Panc1 (cell line): ENCODE measurements at regions not wholly inside any gene's neighbourhood (a gene's known extent, or its start where the extent isn't known, plus 50 kb on each side); places are given as distances from the start of the nearest gene placed in this dataset.

Experiments used
- ATAC-seq: fragments of 200-7000 bp; cut with Tn5 transposase; 2 replicates; pipeline ENCODE4 v1.9.1; 2020; ENCODE audit warnings: mild to moderate bottlenecking, moderate library complexity
- BruUV-seq: library from RNA; stranded (reverse); fragments of 400-500 nt; replicated peaks from 2 replicates; lab custom pipeline; 2021; lab: Mats Ljungman, UMichigan
- CTCF ChIA-PET: fragments of 300-600 bp; sonication (Branson Sonifier 250); formaldehyde crosslinking; loops from one replicate; lab custom pipeline; 2022; ENCODE audit warnings: antibody characterized with exemption; lab: Charles Lee
- POLR2A ChIA-PET: fragments of 300-600 bp; sonication (Branson Sonifier 250); formaldehyde crosslinking; loops from one replicate; lab custom pipeline; 2022; ENCODE audit warnings: antibody characterized with exemption; lab: Charles Lee
- DNase-seq: peaks from one replicate; pipeline ENCODE4 v3.0.0-alpha.2; 2010; ENCODE audit warnings: low read depth, low spot score
- H3K27ac ChIP-seq: 2 replicates; pipeline ENCODE4 v1.5.1; 2011; ENCODE audit warnings: mild to moderate bottlenecking, low read length, inconsistent platforms
- H3K27me3 ChIP-seq: fragments of 200-500 bp; sonication (Bioruptor generic); 2 replicates; pipeline ENCODE4 v1.6.0; 2014; ENCODE audit warnings: low read length, inconsistent platforms; ENCODE audit not compliant: control insufficient read depth, insufficient read depth
- H3K36me3 ChIP-seq: fragments of 200-500 bp; sonication (Bioruptor generic); 2 replicates; pipeline ENCODE4 v1.5.1; 2014; ENCODE audit warnings: inconsistent platforms, mild to moderate bottlenecking, low read length, moderate library complexity; ENCODE audit not compliant: control insufficient read depth, insufficient read depth
- H3K4me1 ChIP-seq: 2 replicates; pipeline ENCODE4 v1.5.1; 2011; ENCODE audit warnings: inconsistent platforms, mild to moderate bottlenecking, low read length, moderate library complexity; ENCODE audit not compliant: control insufficient read depth, insufficient read depth
- H3K4me3 ChIP-seq, 2 experiments: 2 replicates each; pipeline ENCODE4 v1.5.1; 2011 to 2012; ENCODE audit warnings: low read depth in 2 of 2, low read length in 2 of 2, mild to moderate bottlenecking in 2 of 2, inconsistent platforms in 1 of 2, moderate library complexity in 1 of 2
- H3K9me3 ChIP-seq: fragments of 200-500 bp; sonication (Bioruptor generic); 2 replicates; pipeline ENCODE4 v1.5.1; 2014; ENCODE audit warnings: low read depth, mild to moderate bottlenecking, inconsistent platforms, low read length, moderate library complexity; ENCODE audit not compliant: control insufficient read depth, insufficient read depth
- POLR2AphosphoS5 ChIP-seq: IDR thresholded peaks from 2 replicates; pipeline ENCODE4 v1.6.1; 2012; ENCODE audit warnings: mild to moderate bottlenecking, low read depth, low read length, moderate library complexity
- SIN3A ChIP-seq: IDR thresholded peaks from 2 replicates; pipeline ENCODE4 v1.6.1; 2012; ENCODE audit warnings: low read depth, mild to moderate bottlenecking, low read length, moderate library complexity, borderline replicate concordance; ENCODE audit not compliant: insufficient read depth
- TCF7L2 ChIP-seq: IDR thresholded peaks from 2 replicates; pipeline ENCODE4 v1.6.1; 2011; ENCODE audit warnings: mild to moderate bottlenecking, low read depth, low read length, inconsistent platforms
- in situ Hi-C: cut with HindIII; loops from 2 replicates; pipeline ENCODE4 v1.10.0; 2016; ENCODE audit warnings: low sequenced_read_pairs, low pct_unique_long_range_greater_than_20kb
- intact Hi-C: fragments of 100-400 bp; cut with micrococcal nuclease; formaldehyde crosslinking; loops from one replicate; pipeline ENCODE4 v1.10.0; 2022; ENCODE audit not compliant: unreplicated experiment
- TF ChIP-seq, protein P1 (sequence below), 2 experiments: IDR thresholded peaks; 2 replicates each; pipeline ENCODE4 v1.6.1; 2011 to 2012; ENCODE audit warnings: low read depth in 2 of 2, control low read depth in 1 of 2, low read length in 1 of 2, mild to moderate bottlenecking in 1 of 2, moderate library complexity in 1 of 2; ENCODE audit not compliant: insufficient read depth in 1 of 2
- TF ChIP-seq, protein P2 (sequence below): fragments of 450-650 bp; IDR thresholded peaks from 2 replicates; pipeline ENCODE4 v1.5.1; 2017; ENCODE audit warnings: mild to moderate bottlenecking

GRCh38 chr22:22084089-22084711 is 101.6 kb upstream of the TOP3B start:
- CTCF ChIA-PET = interaction anchor here (0.9 kb wide), 1 partner anchor 116 kb away, joined by 3 read pairs; no protein-coding TSS in a partner anchor

DNA sequence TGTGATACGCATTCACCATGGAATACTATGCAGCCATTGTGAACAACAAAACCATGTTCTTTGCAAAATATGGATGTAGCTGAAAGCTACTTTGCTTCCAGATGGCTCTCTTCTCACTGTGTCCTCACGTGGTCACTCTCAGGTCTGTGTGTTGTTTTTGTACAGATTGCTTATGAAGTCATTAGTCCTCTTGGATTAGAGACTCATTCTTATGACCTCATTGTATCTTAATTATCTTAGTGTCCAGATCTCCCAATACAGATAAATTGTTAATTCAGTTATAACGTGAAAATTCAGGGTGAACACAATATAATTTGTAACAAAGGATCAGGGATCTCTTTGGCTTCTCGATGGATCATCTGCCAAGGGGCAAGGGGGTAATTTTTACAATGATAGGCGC is 100.4 kb upstream of the TOP3B start:
- Histone ChIP-seq H3K27ac (no peak overlapping the region), H3K4me3 (no peak overlapping the region), H3K4me1 (no peaks in the 10 kb centered on the region), H3K27me3 (no peaks in the 10 kb centered on the region), H3K9me3 (no peaks in the 10 kb centered on the region), H3K36me3 (no peaks in the 10 kb centered on the region)
- in situ Hi-C loops = no loop called here
- DNase-seq (no peak), ATAC-seq (no peak)
- CTCF ChIA-PET = no interaction called here
- TF ChIP-seq, protein P1, sequence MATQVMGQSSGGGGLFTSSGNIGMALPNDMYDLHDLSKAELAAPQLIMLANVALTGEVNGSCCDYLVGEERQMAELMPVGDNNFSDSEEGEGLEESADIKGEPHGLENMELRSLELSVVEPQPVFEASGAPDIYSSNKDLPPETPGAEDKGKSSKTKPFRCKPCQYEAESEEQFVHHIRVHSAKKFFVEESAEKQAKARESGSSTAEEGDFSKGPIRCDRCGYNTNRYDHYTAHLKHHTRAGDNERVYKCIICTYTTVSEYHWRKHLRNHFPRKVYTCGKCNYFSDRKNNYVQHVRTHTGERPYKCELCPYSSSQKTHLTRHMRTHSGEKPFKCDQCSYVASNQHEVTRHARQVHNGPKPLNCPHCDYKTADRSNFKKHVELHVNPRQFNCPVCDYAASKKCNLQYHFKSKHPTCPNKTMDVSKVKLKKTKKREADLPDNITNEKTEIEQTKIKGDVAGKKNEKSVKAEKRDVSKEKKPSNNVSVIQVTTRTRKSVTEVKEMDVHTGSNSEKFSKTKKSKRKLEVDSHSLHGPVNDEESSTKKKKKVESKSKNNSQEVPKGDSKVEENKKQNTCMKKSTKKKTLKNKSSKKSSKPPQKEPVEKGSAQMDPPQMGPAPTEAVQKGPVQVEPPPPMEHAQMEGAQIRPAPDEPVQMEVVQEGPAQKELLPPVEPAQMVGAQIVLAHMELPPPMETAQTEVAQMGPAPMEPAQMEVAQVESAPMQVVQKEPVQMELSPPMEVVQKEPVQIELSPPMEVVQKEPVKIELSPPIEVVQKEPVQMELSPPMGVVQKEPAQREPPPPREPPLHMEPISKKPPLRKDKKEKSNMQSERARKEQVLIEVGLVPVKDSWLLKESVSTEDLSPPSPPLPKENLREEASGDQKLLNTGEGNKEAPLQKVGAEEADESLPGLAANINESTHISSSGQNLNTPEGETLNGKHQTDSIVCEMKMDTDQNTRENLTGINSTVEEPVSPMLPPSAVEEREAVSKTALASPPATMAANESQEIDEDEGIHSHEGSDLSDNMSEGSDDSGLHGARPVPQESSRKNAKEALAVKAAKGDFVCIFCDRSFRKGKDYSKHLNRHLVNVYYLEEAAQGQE (IDR thresholded peaks at IDR 0.05; ENCODE audit: insufficient read depth in 1 of 2, low read depth in 2 of 2, low read length in 1 of 2) = no peak
- no peak for TF ChIP-seq TCF7L2
- no peak for TF ChIP-seq SIN3A
- TF ChIP-seq POLR2AphosphoS5 = no peak
- TF ChIP-seq, protein P2, sequence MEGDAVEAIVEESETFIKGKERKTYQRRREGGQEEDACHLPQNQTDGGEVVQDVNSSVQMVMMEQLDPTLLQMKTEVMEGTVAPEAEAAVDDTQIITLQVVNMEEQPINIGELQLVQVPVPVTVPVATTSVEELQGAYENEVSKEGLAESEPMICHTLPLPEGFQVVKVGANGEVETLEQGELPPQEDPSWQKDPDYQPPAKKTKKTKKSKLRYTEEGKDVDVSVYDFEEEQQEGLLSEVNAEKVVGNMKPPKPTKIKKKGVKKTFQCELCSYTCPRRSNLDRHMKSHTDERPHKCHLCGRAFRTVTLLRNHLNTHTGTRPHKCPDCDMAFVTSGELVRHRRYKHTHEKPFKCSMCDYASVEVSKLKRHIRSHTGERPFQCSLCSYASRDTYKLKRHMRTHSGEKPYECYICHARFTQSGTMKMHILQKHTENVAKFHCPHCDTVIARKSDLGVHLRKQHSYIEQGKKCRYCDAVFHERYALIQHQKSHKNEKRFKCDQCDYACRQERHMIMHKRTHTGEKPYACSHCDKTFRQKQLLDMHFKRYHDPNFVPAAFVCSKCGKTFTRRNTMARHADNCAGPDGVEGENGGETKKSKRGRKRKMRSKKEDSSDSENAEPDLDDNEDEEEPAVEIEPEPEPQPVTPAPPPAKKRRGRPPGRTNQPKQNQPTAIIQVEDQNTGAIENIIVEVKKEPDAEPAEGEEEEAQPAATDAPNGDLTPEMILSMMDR = no peak
- POLR2A ChIA-PET = no interaction called here
- intact Hi-C loops = no loop called here
- BruUV-seq = no TSS peak

More at GRCh38 chr22:22084089-22084711, 101.6 kb upstream of the TOP3B start:
- Histone ChIP-seq H3K9me3 (no peaks in the 10 kb centered on the region), H3K27me3 (no peaks in the 10 kb centered on the region), H3K27ac (no peak overlapping the region), H3K4me3 (no peak overlapping the region), H3K4me1 (no peaks in the 10 kb centered on the region), H3K36me3 (no peaks in the 10 kb centered on the region)
- TF ChIP-seq TCF7L2 = no peak
- TF ChIP-seq, protein P1 (IDR thresholded peaks at IDR 0.05; ENCODE audit: insufficient read depth in 1 of 2, low read depth in 2 of 2, low read length in 1 of 2) = no peak
- no peak for TF ChIP-seq SIN3A
- TF ChIP-seq, protein P2 = no peak
- TF ChIP-seq POLR2AphosphoS5 = no peak
- in situ Hi-C loops = no loop called here
- no peak for DNase-seq
- no peak for ATAC-seq
- intact Hi-C loops = no loop called here
- POLR2A ChIA-PET = no interaction called here
- BruUV-seq = no TSS peak
